Forelimb muscle (tissue), 1 donor: ENCODE measurements at regions not wholly inside any gene's neighbourhood (a gene's known extent, or its start where the extent isn't known, plus 50 kb on each side); places are given as distances from the start of the nearest gene placed in this dataset.

Experiments used
- DNase-seq: peaks from one replicate; pipeline ENCODE4 v3.0.0-alpha.2; 2013; ENCODE audit warnings: low read depth

DNA sequence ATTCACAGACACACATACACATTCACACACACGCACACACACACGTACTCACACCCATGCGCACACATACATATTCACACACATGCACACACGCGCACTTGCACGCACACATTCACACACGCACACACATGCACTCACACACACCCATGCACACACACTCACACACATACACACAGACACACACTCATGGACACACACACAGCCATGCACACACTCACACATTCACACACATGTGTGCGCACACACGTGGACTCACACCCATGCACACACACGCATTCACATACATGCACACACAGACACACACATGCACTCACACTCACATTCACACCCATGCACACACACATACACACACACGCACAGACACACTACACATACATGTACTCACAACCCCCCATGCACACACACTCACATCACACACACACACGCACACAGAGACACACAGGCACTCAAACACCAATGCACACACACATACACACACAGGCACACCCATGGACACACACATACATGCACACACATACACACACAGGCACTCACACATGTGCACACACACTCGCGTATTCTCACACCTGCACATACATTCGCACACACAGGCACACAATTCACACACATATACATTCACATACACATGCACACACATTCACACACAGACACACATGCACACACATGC, 589.1 kb downstream of the PTPRU start:
- DNase-seq = no peak

DNA sequence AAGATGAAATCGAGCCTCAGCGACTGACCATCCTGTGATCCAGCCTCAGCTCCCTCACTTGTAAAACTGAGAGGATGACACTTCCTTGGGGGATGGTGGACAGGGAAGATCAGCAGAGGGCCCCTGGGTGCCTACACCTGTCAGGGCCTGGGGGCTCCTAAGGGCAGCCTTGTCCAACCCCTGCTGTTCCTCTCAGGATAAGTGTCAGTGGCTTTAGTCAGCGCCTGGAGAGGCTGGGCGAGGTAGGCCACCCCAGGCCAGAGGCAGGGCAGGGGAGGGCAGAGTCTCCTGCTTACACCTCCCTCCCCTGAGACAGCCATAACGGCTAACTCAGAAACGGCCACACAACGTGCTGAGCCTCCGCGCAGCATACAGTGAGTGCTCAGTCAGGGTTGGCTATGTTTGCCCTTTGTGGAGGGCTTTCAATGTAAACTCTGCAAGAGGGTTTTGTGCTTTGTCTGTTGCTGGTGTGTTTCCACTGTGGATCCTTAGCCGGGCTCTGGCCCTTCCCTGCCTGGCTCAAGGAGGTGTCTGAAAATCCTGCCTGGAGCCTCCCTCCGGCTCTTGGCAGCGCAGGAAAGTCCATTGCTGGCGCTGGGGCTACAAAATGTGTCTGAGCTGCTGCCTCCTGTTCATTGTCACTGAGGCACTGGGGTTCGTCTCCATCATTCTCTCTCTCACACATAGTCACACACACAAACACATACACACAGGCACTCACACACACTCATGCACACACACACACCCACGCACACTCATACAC, 588.4 kb downstream of the PTPRU start:
- DNase-seq = no peak

DNA sequence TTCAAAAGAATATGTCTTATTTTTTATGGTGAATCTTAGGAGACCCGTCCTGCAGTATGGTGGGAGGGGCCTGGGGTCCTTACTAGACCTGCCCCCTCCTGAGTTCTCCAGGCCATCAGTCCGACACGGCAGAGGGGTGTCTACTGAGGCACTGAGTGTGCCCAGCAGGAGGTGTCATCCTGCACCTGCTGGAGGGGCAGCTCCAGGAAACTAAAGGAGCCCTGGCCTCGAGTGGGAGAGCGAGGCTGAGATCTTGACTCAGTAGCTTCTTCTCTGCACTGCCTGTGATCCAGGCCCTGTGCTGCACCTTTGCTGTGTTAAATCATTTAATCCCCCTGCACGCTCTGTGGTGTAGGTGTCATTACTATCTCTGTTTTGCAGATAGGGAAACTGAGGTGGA, 587.7 kb downstream of the PTPRU start:
- DNase-seq = no peak

GRCh38 chr1:29823561-29823960, 587.2 kb downstream of the PTPRU start:
- DNase-seq = no peak

DNA sequence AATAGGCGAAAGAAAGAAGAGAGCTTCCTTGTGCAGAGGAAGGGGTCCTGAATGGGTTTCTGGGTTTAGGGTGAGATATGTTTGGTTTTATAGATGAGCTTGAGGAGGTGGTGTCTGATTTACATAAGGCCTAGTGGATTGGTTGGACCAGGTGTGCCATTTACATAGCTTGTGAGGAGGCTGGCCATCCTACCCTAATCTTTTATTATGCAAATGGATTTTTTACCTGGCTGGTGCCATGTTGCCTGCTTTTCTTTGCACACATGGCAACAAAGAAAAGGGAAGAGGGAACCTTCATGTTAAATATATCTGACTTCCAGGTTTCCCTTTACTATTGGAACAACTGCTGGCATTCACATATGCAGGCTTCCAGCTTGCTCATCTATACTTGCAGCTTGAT, 585.3 kb downstream of the PTPRU start:
- DNase-seq = no peak

DNA sequence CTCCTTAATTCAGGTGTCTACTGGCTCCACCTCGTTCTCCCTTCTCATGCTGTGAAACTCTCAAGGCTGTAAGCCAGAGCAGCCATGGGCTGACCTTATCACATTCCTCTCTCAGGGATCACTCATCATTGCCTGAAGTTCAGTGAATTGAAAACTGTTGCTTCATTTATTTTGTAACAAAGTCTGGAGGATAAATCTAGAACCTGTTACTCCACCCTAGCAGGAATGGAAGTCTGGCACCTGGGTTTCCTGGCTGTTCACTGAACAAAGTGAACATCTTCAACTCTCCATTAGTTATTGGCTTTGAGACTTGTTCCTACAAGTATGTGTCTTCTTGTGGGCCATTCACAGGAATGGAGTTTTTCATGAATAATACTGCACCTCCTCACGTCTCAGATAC, 584.1 kb downstream of the PTPRU start:
- no peak for DNase-seq

DNA sequence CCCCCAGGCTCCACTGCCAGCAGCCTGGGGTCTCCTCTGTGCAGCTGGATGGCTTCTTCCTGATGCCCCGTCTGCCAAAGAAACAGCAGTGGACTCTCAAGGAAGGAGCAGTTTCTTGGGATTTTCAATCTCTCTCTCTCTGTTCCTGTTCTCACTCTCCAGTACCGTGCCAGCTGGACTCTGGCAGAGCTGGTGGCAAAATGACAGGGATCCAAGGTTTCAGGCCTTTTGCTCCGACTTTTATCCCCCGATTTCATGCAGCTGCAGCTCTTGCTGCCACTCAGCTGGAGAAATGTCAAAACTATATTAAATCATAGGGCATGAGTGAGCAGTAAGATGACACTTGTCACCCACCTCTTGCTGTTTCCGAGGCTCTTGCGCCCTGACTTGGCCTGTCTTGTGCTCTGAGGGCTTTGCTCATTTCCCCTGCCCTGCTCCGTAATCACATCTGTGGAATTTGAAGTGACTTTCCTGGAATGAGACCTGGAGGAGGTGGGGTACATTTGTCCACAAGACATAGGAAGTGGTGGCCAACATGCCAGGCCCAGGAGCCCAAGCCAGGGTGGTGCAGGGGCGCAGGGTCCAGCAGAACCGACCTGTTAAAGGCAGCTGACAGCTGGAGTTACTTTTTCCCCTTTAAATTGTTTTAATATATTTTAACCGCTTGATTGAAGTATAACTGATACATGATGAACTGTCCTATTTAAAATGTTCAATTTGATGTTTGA, 576.2 kb downstream of the PTPRU start:
- no peak for DNase-seq

GRCh38 chr1:29811727-29812407, 575.5 kb downstream of the PTPRU start:
- no peak for DNase-seq

GRCh38 chr1:29811247-29811646, 574.9 kb downstream of the PTPRU start:
- DNase-seq = no peak

- no peak for DNase-seq
These were observed 574.1 kb downstream of the PTPRU start for GRCh38 chr1:29810121-29811120.

DNA sequence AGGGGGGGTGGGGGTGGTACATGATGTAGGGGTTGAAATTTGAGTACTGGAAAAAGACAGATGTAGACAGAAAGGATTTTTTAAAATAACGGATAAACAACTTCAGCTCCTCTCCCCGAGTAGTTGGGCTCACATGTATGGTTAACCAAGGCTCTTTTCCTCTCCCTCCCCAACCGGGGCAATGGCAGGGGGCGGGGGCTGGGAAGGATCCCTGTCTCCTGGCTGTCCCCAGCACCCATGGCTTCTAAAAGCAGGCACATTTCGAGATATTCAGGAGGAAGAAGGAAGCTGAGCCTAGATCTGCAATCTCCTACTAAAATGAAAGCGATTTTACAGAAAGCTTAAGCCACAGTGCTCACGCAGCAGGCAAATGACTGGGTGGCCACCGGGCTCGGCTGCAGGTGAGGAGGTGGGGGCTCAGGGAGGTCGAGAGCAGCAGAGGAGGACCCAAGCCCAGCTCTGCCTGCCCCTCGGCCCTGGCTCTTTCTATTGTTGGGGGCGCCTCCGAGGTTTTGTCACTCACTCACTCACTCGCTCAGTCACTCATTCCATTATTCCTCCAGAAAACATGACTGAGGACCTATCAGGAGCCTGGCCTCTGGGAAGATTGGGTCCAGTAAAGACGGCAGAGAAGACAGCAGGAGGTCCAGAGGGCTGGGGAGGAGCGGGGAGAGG, 573.3 kb downstream of the PTPRU start:
- no peak for DNase-seq

GRCh38 chr1:29808141-29808995, 572.0 kb downstream of the PTPRU start:
- DNase-seq = no peak

DNA sequence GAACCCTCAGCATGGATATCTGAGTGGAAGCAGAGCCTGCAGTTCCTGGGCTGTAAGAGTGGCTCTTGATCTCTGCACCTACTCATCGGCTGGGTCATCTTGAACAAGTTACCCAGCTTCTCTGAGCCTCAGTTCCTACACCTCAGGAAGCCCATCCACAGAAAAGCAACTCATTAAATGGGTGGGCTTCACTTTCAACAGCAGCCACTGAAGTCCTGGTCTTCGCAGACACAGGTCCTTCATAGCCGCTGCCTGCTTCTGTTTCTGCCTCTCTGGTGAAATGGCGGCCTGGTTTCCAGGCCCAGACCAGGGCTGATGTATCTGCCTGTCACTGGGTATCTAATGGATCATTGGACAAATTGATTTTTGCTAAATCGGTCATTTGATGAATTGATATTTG, 571.4 kb downstream of the PTPRU start:
- DNase-seq = no peak

- no peak for DNase-seq
These were observed 570.5 kb downstream of the PTPRU start for GRCh38 chr1:29806646-29807319.

DNA sequence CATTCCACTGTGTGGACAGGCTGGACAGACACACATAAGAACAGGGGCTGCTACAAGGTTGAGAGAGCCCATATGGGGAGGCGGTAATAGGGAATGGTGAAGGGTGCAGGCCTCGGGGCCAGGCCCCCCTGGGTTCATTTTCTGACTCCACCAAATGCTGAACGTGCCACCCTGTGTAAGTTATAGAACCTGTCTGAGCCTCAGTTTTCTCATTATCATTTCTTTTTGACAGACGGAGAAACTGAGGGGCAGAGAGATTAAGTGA, 569.5 kb downstream of the PTPRU start:
- no peak for DNase-seq

DNA sequence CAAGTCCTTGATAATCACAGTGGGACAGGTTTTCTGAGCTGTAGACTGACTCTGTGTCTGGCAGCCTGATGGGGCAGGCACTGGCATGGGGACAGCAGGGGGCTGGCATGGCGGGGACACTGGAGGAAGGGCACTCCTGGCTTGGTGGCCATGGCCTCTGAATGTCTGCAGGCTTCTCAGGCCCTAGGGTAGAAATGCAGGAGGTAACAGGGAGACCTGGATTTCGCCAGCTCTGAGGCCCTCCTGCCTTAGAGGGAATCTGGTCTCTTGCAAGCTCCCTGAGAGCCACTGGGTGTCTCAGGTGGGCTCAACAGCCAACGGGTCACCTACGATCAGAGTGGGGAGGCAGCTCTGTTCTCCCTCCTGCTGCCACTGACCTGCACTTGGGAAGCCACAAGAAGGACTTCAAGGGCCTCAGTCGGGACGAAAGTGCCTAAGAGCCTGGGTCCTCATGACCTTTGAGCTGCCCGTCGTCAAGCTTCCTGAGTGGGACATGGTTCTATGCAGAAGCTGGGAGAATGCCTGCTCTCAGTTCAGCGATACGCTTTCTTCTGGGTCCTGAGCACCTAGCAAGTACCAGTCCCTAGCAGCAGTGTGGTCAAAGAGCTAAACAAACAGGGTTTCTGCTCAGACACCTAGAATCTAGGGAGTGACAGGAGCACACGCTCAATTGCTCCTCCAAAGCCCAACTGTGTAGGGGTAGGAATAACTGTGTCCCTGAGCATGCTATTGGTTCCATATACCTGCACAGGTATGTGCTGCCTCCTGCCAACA, 569.0 kb downstream of the PTPRU start:
- DNase-seq = no peak

- DNase-seq = no peak
These were observed 568.0 kb downstream of the PTPRU start for GRCh38 chr1:29804181-29804899.

DNA sequence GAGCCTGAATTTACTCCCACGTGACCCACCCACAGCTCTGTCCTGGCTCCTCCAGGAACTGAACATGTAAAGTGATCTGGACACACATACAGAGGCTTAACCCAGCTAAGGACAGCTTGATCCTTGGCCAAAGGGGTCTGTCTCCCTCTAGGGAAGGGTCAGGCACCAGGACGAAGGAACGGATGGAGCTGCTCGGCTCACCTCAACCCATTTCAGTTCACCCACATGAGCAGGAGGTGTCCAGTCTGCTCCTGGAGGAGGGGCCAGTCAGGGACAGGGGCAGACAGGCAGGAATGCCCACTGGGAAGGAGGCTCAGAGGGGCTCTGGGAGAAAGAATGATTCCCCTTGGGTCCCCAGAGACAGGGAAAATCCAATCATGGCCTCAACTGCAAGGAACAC, 567.2 kb downstream of the PTPRU start:
- no peak for DNase-seq
